ENCODE measurements at regions not wholly inside any gene's neighbourhood (a gene's known extent, or its start where the extent isn't known, plus 50 kb on each side); places are given as distances from the start of the nearest gene placed in this dataset.

GRCh38 chr13:21853779-21854178 lies 182.9 kb downstream of the FGF9 start:
- ChIA-PET POLR2A (no interaction called here), CTCF (ENCODE audit: low intra/inter-chr PET ratio) (no interaction called here)
- Histone ChIP-seq H3K27ac (ENCODE audit: extremely low read depth, low read depth, low read length) (no peak overlapping the region), H3K4me2 (ENCODE audit: insufficient read depth, low read length) (no peak overlapping the region), H4K20me1 (replicated peaks; ENCODE audit: control insufficient read depth, insufficient read depth, low read length) (no peaks in the 10 kb centered on the region), H3K4me3 (no peak overlapping the region), H3K9me1 (ENCODE audit: control insufficient read depth, insufficient read depth, low read length) (no peaks in the 10 kb centered on the region), H3K27me3 (ENCODE audit: control insufficient read depth in 2 of 2, insufficient read depth in 2 of 2, low read length in 2 of 2) (no peaks in the 10 kb centered on the region), H2AFZ (ENCODE audit: low read depth, low read length) (no peak overlapping the region), H3K9ac (ENCODE audit: insufficient read depth in 1 of 2, low read depth in 2 of 2, low read length in 2 of 2) (no peak overlapping the region), H3K9me3 (replicated peaks; ENCODE audit: control insufficient read depth, insufficient read depth, low read depth, low read length) (no peaks in the 10 kb centered on the region), H3K4me1 (replicated peaks in 1 of 2; ENCODE audit: control insufficient read depth in 2 of 2, insufficient read depth in 2 of 2, low read length in 2 of 2) (no peaks in the 10 kb centered on the region), H3K79me2 (ENCODE audit: control insufficient read depth, insufficient read depth, low read length) (no peaks in the 10 kb centered on the region), H3K36me3 (ENCODE audit: control insufficient read depth, insufficient read depth, low read length) (no peaks in the 10 kb centered on the region)
- TF ChIP-seq C11orf30 (IDR thresholded peaks at IDR 0.05; ENCODE audit: low read depth): peak; percentile 36; the same call in 1 of the 2 replicates
- no peak for TF ChIP-seq MAZ (CRISPR knock-in tag; conservative IDR thresholded peaks at IDR 0.05 in 1 of 2, IDR thresholded peaks at IDR 0.05 in 1 of 2)
- TF ChIP-seq ZNF316 (IDR thresholded peaks at IDR 0.05): peak; percentile 51
- peak; percentile 28; the same call in 1 of the 2 replicates for TF ChIP-seq MAFG (tag; conservative IDR thresholded peaks at IDR 0.05)
- in situ Hi-C loops (cut with MboI) (no loop called here), intact Hi-C loops (cut with micrococcal nuclease) (no loop called here)
- no TSS peak for BruUV-seq (replicated peaks)
- ATAC-seq (no peak), DNase-seq (ENCODE audit: extremely low read depth in 1 of 4, low spot score in 3 of 4) (no peak), FAIRE-seq (no peak)
- 0% methylated on average over 1 of the region's 1 CpG for WGBS (ENCODE audit: insufficient coverage, low coverage, missing lambda C conversion rate)

GRCh38 chr13:21868823-21869222 lies 197.9 kb downstream of the FGF9 start:
- ChIA-PET CTCF (ENCODE audit: low intra/inter-chr PET ratio) (no interaction called here), POLR2A (no interaction called here)
- Histone ChIP-seq H3K27me3 (ENCODE audit: control insufficient read depth in 2 of 2, insufficient read depth in 2 of 2, low read length in 2 of 2) (no peaks in the 10 kb centered on the region), H3K9ac (ENCODE audit: insufficient read depth in 1 of 2, low read depth in 2 of 2, low read length in 2 of 2) (no peak overlapping the region), H3K36me3 (ENCODE audit: control insufficient read depth, insufficient read depth, low read length) (no peaks in the 10 kb centered on the region), H3K9me1 (ENCODE audit: control insufficient read depth, insufficient read depth, low read length) (no peaks in the 10 kb centered on the region), H3K4me2 (ENCODE audit: insufficient read depth, low read length) (no peak overlapping the region), H3K79me2 (ENCODE audit: control insufficient read depth, insufficient read depth, low read length) (no peaks in the 10 kb centered on the region), H3K27ac (ENCODE audit: extremely low read depth, low read depth, low read length) (no peak overlapping the region), H3K9me3 (replicated peaks; ENCODE audit: control insufficient read depth, insufficient read depth, low read depth, low read length) (no peaks in the 10 kb centered on the region), H3K4me3 (no peak overlapping the region), H4K20me1 (replicated peaks; ENCODE audit: control insufficient read depth, insufficient read depth, low read length) (no peaks in the 10 kb centered on the region), H3K4me1 (replicated peaks in 1 of 2; ENCODE audit: control insufficient read depth in 2 of 2, insufficient read depth in 2 of 2, low read length in 2 of 2) (no peaks in the 10 kb centered on the region), H2AFZ (ENCODE audit: low read depth, low read length) (no peak overlapping the region)
- BruUV-seq (replicated peaks): no TSS peak
- intact Hi-C loops (cut with micrococcal nuclease) (no loop called here), in situ Hi-C loops (cut with MboI) (no loop called here)
- FAIRE-seq (no peak), ATAC-seq (no peak), DNase-seq (ENCODE audit: extremely low read depth in 1 of 4, low spot score in 3 of 4) (no peak)
- no peak for TF ChIP-seq ZNF140 (CRISPR knock-in tag; IDR thresholded peaks at IDR 0.05)
- TF ChIP-seq ELK3 (CRISPR knock-in tag; IDR thresholded peaks at IDR 0.05): no peak
- TF ChIP-seq UBTF (IDR thresholded peaks at IDR 0.05; ENCODE audit: borderline replicate concordance in 1 of 2, low read depth in 2 of 2, low read length in 2 of 2): no peak
- no peak for TF ChIP-seq RREB1 (CRISPR knock-in tag; IDR thresholded peaks at IDR 0.05)
